GM12874 (cell line): ENCODE measurements at regions not wholly inside any gene's neighbourhood (a gene's known extent, or its start where the extent isn't known, plus 50 kb on each side); places are given as distances from the start of the nearest gene placed in this dataset.

Experiments
- CTCF ChIP-seq: IDR thresholded peaks from 2 replicates; pipeline ENCODE4 v1.5.1; 2011; ENCODE audit warnings: low read depth, mild to moderate bottlenecking, control low read depth, low read length, moderate library complexity; ENCODE audit not compliant: insufficient read depth

- TF ChIP-seq CTCF = no peak
Observed at GRCh38 chr12:111196532-111196931, 172.4 kb downstream of the PHETA1 start.

- no peak for TF ChIP-seq CTCF
Observed at GRCh38 chr12:111195316-111195715, 173.6 kb downstream of the PHETA1 start.

- TF ChIP-seq CTCF = no peak
Observed at GRCh38 chr12:111194703-111195051, 174.2 kb downstream of the PHETA1 start.

GRCh38 chr12:111193977-111194702, 174.8 kb downstream of the PHETA1 start:
- no peak for TF ChIP-seq CTCF

- no peak for TF ChIP-seq CTCF
Observed at GRCh38 chr12:111193496-111193895, 175.4 kb downstream of the PHETA1 start.

GRCh38 chr12:111193067-111193466, 175.8 kb downstream of the PHETA1 start:
- no peak for TF ChIP-seq CTCF

- no peak for TF ChIP-seq CTCF
Observed at GRCh38 chr12:111192647-111193046, 176.2 kb downstream of the PHETA1 start.
